HG03159 (cell line): ENCODE measurements at regions not wholly inside any gene's neighbourhood (a gene's known extent, or its start where the extent isn't known, plus 50 kb on each side); places are given as distances from the start of the nearest gene placed in this dataset.

ENCODE experiments used
- ATAC-seq: cut with Tn5 transposase; IDR thresholded peaks from one replicate; pipeline ENCODE4 v1.9.1; 2021; ENCODE audit warnings: mild to moderate bottlenecking, moderate library complexity; ENCODE audit not compliant: unreplicated experiment

GRCh38 chr16:86632206-86632605 lies 53.9 kb downstream of the FOXL1 start:
- ATAC-seq, result no peak

GRCh38 chr16:86632944-86633343 lies 54.6 kb downstream of the FOXL1 start:
- no peak for ATAC-seq

- ATAC-seq, result no peak
Measured at GRCh38 chr16:86634292-86634691, 55.9 kb downstream of the FOXL1 start.

GRCh38 chr16:86635176-86635876 lies 57.0 kb downstream of the FOXL1 start:
- ATAC-seq, result no peak

GRCh38 chr16:86635926-86636325 lies 57.6 kb downstream of the FOXL1 start:
- no peak for ATAC-seq

- no peak for ATAC-seq
Measured at GRCh38 chr16:86637744-86638143, 59.4 kb downstream of the FOXL1 start.

GRCh38 chr16:86638642-86639041 lies 60.3 kb downstream of the FOXL1 start:
- ATAC-seq, result no peak

GRCh38 chr16:86639354-86639753 lies 61.0 kb downstream of the FOXL1 start:
- ATAC-seq, result no peak

- ATAC-seq, result no peak
Measured at GRCh38 chr16:86640265-86640843, 62.0 kb downstream of the FOXL1 start.

- no peak for ATAC-seq
Measured at GRCh38 chr16:86642087-86642486, 63.7 kb downstream of the FOXL1 start.

- no peak for ATAC-seq
Measured at GRCh38 chr16:86643671-86644070, 65.3 kb downstream of the FOXL1 start.

- ATAC-seq, result no peak
Measured at GRCh38 chr16:86647561-86647960, 69.2 kb downstream of the FOXL1 start.

- ATAC-seq, result no peak
Measured at GRCh38 chr16:86649875-86650274, 71.5 kb downstream of the FOXL1 start.

GRCh38 chr16:86651013-86651627 lies 72.8 kb downstream of the FOXL1 start:
- no peak for ATAC-seq

GRCh38 chr16:86651823-86652222 lies 73.5 kb downstream of the FOXL1 start:
- ATAC-seq, result no peak

- no peak for ATAC-seq
Measured at GRCh38 chr16:86653285-86654006, 75.1 kb downstream of the FOXL1 start.

- no peak for ATAC-seq
Measured at GRCh38 chr16:86657972-86658371, 79.6 kb downstream of the FOXL1 start.

- ATAC-seq, result no peak
Measured at GRCh38 chr16:86660623-86661022, 82.3 kb downstream of the FOXL1 start.

GRCh38 chr16:86661706-86662105 lies 83.4 kb downstream of the FOXL1 start:
- no peak for ATAC-seq

- ATAC-seq, result no peak
Measured at GRCh38 chr16:86662195-86662594, 83.8 kb downstream of the FOXL1 start.

GRCh38 chr16:86662740-86663139 lies 84.4 kb downstream of the FOXL1 start:
- ATAC-seq, result no peak
